ENCODE measurements at regions not wholly inside any gene's neighbourhood (a gene's known extent, or its start where the extent isn't known, plus 50 kb on each side); places are given as distances from the start of the nearest gene placed in this dataset.
A peak's percentile ranks its signal among the peaks of the same experiment; 100 is the strongest.

GRCh38 chr4:188409851-188410250 lies 270.6 kb downstream of the TRIML1 start:
- no peak overlapping the region for H2AK5ac ChIP-seq (ENCODE audit: low read length, severe bottlenecking)
- H3K36me3 ChIP-seq (ENCODE audit: control insufficient read depth in 1 of 2, insufficient read depth in 2 of 2, low read depth in 1 of 2, low read length in 2 of 2), result peaks cover 0 to 42% of the 10 kb centered on the region in 2 experiments
- H3K4me2 ChIP-seq (ENCODE audit: low read length, poor library complexity, severe bottlenecking), result no peak overlapping the region
- H3K9ac ChIP-seq (ENCODE audit: low read length), result peak overlapping the region; percentile 90
- WGBS, result 86% methylated on average over 6 of the region's 6 CpGs
- H3K14ac ChIP-seq (ENCODE audit: low read length in 2 of 2), result no peak overlapping the region
- H3K4me3 ChIP-seq (ENCODE audit: insufficient read depth in 1 of 2, low read depth in 1 of 2, low read length in 2 of 2), result peak overlapping the region in 1 of 2 experiments; percentile 56
- no peak overlapping the region for H3K4ac ChIP-seq (ENCODE audit: low read depth in 1 of 2, low read length in 2 of 2)
- no peak overlapping the region for H2BK120ac ChIP-seq (ENCODE audit: low read depth, low read length)
- DNase-seq, result no peak
- H2BK12ac ChIP-seq (ENCODE audit: low read length in 2 of 2), result no peak overlapping the region
- H2BK15ac ChIP-seq (ENCODE audit: low read depth, poor library complexity, severe bottlenecking), result no peak overlapping the region
- no peak overlapping the region for H3K23ac ChIP-seq (ENCODE audit: low read length in 2 of 2)
- H3K27ac ChIP-seq (ENCODE audit: low read length, poor library complexity, severe bottlenecking), result no peak overlapping the region
- no peak overlapping the region for H2BK5ac ChIP-seq (ENCODE audit: low read depth, low read length, poor library complexity, severe bottlenecking)
- H2AFZ ChIP-seq (ENCODE audit: low read depth, low read length), result no peak overlapping the region
- no peaks in the 10 kb centered on the region for H3K27me3 ChIP-seq (ENCODE audit: control insufficient read depth in 1 of 2, insufficient read depth in 1 of 2, low read length in 2 of 2)
- no peaks in the 10 kb centered on the region for H3K79me1 ChIP-seq (replicated peaks; ENCODE audit: low read length, poor library complexity, severe bottlenecking)
- no peak overlapping the region for H4K91ac ChIP-seq (ENCODE audit: low read length)
- no peak overlapping the region for H3K18ac ChIP-seq (ENCODE audit: low read depth in 1 of 2, low read length in 2 of 2)
- peaks cover 2% of the 10 kb centered on the region for H3K4me1 ChIP-seq (ENCODE audit: control insufficient read depth, insufficient read depth, low read depth, low read length)
- H4K8ac ChIP-seq (ENCODE audit: low read length), result no peak overlapping the region
- peaks cover 4% of the 10 kb centered on the region for H3K9me3 ChIP-seq (ENCODE audit: control insufficient read depth, low read length)

DNA sequence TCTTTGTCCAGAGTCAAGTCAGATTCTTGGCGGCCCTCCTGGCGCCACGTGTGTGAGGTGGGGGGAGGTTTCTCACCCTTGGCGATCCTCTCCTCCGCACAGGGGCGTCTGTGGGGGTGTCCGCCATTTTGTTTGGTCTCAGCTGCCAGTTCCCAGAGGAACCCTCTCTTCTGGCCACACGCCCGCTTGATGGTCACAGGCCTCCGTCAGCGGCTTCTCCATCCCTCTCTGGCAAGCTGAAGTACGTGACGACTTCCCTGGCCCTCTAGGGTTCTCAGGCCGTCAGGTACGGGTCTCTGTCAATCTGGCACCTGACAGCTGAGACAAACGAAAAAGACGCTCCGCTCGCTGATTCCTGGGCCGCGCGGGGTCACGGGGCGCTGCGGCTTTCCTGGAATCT lies 272.6 kb downstream of the TRIML1 start:
- Histone ChIP-seq H2BK12ac (ENCODE audit: low read length in 2 of 2) (no peak overlapping the region), H3K4me2 (ENCODE audit: low read length, poor library complexity, severe bottlenecking) (no peak overlapping the region), H2AK5ac (ENCODE audit: low read length, severe bottlenecking) (no peak overlapping the region), H3K9me3 (ENCODE audit: control insufficient read depth, low read length) (peaks cover 4% of the 10 kb centered on the region), H2BK5ac (ENCODE audit: low read depth, low read length, poor library complexity, severe bottlenecking) (no peak overlapping the region), H2BK15ac (ENCODE audit: low read depth, poor library complexity, severe bottlenecking) (no peak overlapping the region), H3K4ac (ENCODE audit: low read depth in 1 of 2, low read length in 2 of 2) (no peak overlapping the region), H3K4me3 (ENCODE audit: insufficient read depth in 1 of 2, low read depth in 1 of 2, low read length in 2 of 2) (no peak overlapping the region), H3K27ac (ENCODE audit: low read length, poor library complexity, severe bottlenecking) (no peak overlapping the region), H3K23ac (ENCODE audit: low read length in 2 of 2) (no peak overlapping the region), H4K8ac (ENCODE audit: low read length) (no peak overlapping the region), H3K4me1 (ENCODE audit: control insufficient read depth, insufficient read depth, low read depth, low read length) (peaks cover 2% of the 10 kb centered on the region), H3K79me1 (replicated peaks; ENCODE audit: low read length, poor library complexity, severe bottlenecking) (no peaks in the 10 kb centered on the region), H3K18ac (ENCODE audit: low read depth in 1 of 2, low read length in 2 of 2) (no peak overlapping the region), H2AFZ (ENCODE audit: low read depth, low read length) (no peak overlapping the region), H3K9ac (ENCODE audit: low read length) (no peak overlapping the region), H3K36me3 (ENCODE audit: control insufficient read depth in 1 of 2, insufficient read depth in 2 of 2, low read depth in 1 of 2, low read length in 2 of 2) (peaks cover 0 to 58% of the 10 kb centered on the region in 2 experiments), H3K14ac (ENCODE audit: low read length in 2 of 2) (peak overlapping the region in 1 of 2 experiments; percentile 12), H4K91ac (ENCODE audit: low read length) (no peak overlapping the region), H3K27me3 (ENCODE audit: control insufficient read depth in 1 of 2, insufficient read depth in 1 of 2, low read length in 2 of 2) (no peaks in the 10 kb centered on the region), H2BK120ac (ENCODE audit: low read depth, low read length) (no peak overlapping the region)
- DNase-seq, result no peak
- WGBS, result 94% methylated on average over 25 of the region's 25 CpGs

GRCh38 chr4:188412499-188412898 lies 273.3 kb downstream of the TRIML1 start:
- Histone ChIP-seq H3K9ac (ENCODE audit: low read length) (no peak overlapping the region), H3K14ac (ENCODE audit: low read length in 2 of 2) (no peak overlapping the region), H3K79me1 (replicated peaks; ENCODE audit: low read length, poor library complexity, severe bottlenecking) (no peaks in the 10 kb centered on the region), H3K4me2 (ENCODE audit: low read length, poor library complexity, severe bottlenecking) (no peak overlapping the region), H4K8ac (ENCODE audit: low read length) (no peak overlapping the region), H3K4me3 (ENCODE audit: insufficient read depth in 1 of 2, low read depth in 1 of 2, low read length in 2 of 2) (no peak overlapping the region), H3K4me1 (ENCODE audit: control insufficient read depth, insufficient read depth, low read depth, low read length) (peaks cover 2% of the 10 kb centered on the region), H4K91ac (ENCODE audit: low read length) (no peak overlapping the region), H2BK15ac (ENCODE audit: low read depth, poor library complexity, severe bottlenecking) (no peak overlapping the region), H3K9me3 (ENCODE audit: control insufficient read depth, low read length) (peaks cover 4% of the 10 kb centered on the region), H3K27me3 (ENCODE audit: control insufficient read depth in 1 of 2, insufficient read depth in 1 of 2, low read length in 2 of 2) (no peaks in the 10 kb centered on the region), H3K23ac (ENCODE audit: low read length in 2 of 2) (no peak overlapping the region), H3K36me3 (ENCODE audit: control insufficient read depth in 1 of 2, insufficient read depth in 2 of 2, low read depth in 1 of 2, low read length in 2 of 2) (peaks cover 0 to 55% of the 10 kb centered on the region in 2 experiments), H2AK5ac (ENCODE audit: low read length, severe bottlenecking) (no peak overlapping the region), H3K27ac (ENCODE audit: low read length, poor library complexity, severe bottlenecking) (no peak overlapping the region), H2BK120ac (ENCODE audit: low read depth, low read length) (no peak overlapping the region), H2AFZ (ENCODE audit: low read depth, low read length) (no peak overlapping the region), H3K18ac (ENCODE audit: low read depth in 1 of 2, low read length in 2 of 2) (no peak overlapping the region), H2BK5ac (ENCODE audit: low read depth, low read length, poor library complexity, severe bottlenecking) (no peak overlapping the region), H3K4ac (ENCODE audit: low read depth in 1 of 2, low read length in 2 of 2) (no peak overlapping the region), H2BK12ac (ENCODE audit: low read length in 2 of 2) (no peak overlapping the region)
- DNase-seq, result no peak
- WGBS, result 95% methylated on average over 12 of the region's 13 CpGs

GRCh38 chr4:188414441-188414840 lies 275.2 kb downstream of the TRIML1 start:
- Histone ChIP-seq H3K9ac (ENCODE audit: low read length) (no peak overlapping the region), H2AK5ac (ENCODE audit: low read length, severe bottlenecking) (no peak overlapping the region), H3K4me3 (ENCODE audit: insufficient read depth in 1 of 2, low read depth in 1 of 2, low read length in 2 of 2) (no peak overlapping the region), H2BK15ac (ENCODE audit: low read depth, poor library complexity, severe bottlenecking) (no peak overlapping the region), H2BK120ac (ENCODE audit: low read depth, low read length) (no peak overlapping the region), H3K9me3 (ENCODE audit: control insufficient read depth, low read length) (peaks cover 4% of the 10 kb centered on the region), H4K91ac (ENCODE audit: low read length) (no peak overlapping the region), H3K27ac (ENCODE audit: low read length, poor library complexity, severe bottlenecking) (no peak overlapping the region), H3K4me2 (ENCODE audit: low read length, poor library complexity, severe bottlenecking) (no peak overlapping the region), H3K4me1 (ENCODE audit: control insufficient read depth, insufficient read depth, low read depth, low read length) (no peaks in the 10 kb centered on the region), H3K4ac (ENCODE audit: low read depth in 1 of 2, low read length in 2 of 2) (no peak overlapping the region), H3K18ac (ENCODE audit: low read depth in 1 of 2, low read length in 2 of 2) (no peak overlapping the region), H3K23ac (ENCODE audit: low read length in 2 of 2) (no peak overlapping the region), H3K27me3 (ENCODE audit: control insufficient read depth in 1 of 2, insufficient read depth in 1 of 2, low read length in 2 of 2) (no peaks in the 10 kb centered on the region), H2BK12ac (ENCODE audit: low read length in 2 of 2) (no peak overlapping the region), H2AFZ (ENCODE audit: low read depth, low read length) (no peak overlapping the region), H3K36me3 (ENCODE audit: control insufficient read depth in 1 of 2, insufficient read depth in 2 of 2, low read depth in 1 of 2, low read length in 2 of 2) (peaks cover 0 to 66% of the 10 kb centered on the region in 2 experiments), H4K8ac (ENCODE audit: low read length) (no peak overlapping the region), H2BK5ac (ENCODE audit: low read depth, low read length, poor library complexity, severe bottlenecking) (no peak overlapping the region), H3K14ac (ENCODE audit: low read length in 2 of 2) (no peak overlapping the region), H3K79me1 (replicated peaks; ENCODE audit: low read length, poor library complexity, severe bottlenecking) (no peaks in the 10 kb centered on the region)
- peak; percentile 42 for DNase-seq
- 82% methylated on average over 10 of the region's 10 CpGs for WGBS
